HFF-Myc (cell line): ENCODE measurements at regions not wholly inside any gene's neighbourhood (a gene's known extent, or its start where the extent isn't known, plus 50 kb on each side); places are given as distances from the start of the nearest gene placed in this dataset.

Experiments used
- DNase-seq: peaks from one replicate; pipeline ENCODE4 v3.0.0-alpha.2; 2011; ENCODE audit warnings: low read depth; ENCODE audit errors: extremely low read depth
- H3K4me3 ChIP-seq: replicated peaks from 2 replicates; pipeline ENCODE4 v1.5.1; 2011; ENCODE audit warnings: low read depth, mild to moderate bottlenecking, control low read depth, low read length
- TF ChIP-seq, protein P1 (sequence below): IDR thresholded peaks from 2 replicates; pipeline ENCODE4 v1.5.1; 2012; ENCODE audit warnings: mild to moderate bottlenecking, low read depth, low read length, control low read depth; ENCODE audit errors: missing control alignments

DNA sequence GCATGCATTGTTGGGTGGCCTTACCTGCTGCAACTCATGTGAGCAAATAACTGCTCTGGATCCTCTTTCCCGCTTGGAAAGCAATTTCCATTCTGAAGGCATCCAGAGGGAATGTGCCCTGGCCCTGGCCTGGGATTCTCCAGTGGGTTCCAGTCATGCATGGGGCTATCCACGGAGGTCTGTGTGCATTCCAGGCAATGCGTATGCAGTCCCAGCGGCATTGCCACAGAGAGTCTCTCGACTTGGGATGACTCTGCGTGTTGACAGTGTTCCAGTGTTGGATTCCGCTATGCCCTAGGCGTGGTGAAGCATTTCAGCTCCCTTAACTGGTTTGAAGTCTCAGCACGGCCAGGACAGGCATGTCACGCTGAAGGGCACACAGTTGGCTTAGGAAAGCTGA is 113.9 kb downstream of the SNRPN start:
- TF ChIP-seq, protein P1, sequence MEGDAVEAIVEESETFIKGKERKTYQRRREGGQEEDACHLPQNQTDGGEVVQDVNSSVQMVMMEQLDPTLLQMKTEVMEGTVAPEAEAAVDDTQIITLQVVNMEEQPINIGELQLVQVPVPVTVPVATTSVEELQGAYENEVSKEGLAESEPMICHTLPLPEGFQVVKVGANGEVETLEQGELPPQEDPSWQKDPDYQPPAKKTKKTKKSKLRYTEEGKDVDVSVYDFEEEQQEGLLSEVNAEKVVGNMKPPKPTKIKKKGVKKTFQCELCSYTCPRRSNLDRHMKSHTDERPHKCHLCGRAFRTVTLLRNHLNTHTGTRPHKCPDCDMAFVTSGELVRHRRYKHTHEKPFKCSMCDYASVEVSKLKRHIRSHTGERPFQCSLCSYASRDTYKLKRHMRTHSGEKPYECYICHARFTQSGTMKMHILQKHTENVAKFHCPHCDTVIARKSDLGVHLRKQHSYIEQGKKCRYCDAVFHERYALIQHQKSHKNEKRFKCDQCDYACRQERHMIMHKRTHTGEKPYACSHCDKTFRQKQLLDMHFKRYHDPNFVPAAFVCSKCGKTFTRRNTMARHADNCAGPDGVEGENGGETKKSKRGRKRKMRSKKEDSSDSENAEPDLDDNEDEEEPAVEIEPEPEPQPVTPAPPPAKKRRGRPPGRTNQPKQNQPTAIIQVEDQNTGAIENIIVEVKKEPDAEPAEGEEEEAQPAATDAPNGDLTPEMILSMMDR: no peak
- no peak for DNase-seq
- H3K4me3 ChIP-seq: no peak overlapping the region

DNA sequence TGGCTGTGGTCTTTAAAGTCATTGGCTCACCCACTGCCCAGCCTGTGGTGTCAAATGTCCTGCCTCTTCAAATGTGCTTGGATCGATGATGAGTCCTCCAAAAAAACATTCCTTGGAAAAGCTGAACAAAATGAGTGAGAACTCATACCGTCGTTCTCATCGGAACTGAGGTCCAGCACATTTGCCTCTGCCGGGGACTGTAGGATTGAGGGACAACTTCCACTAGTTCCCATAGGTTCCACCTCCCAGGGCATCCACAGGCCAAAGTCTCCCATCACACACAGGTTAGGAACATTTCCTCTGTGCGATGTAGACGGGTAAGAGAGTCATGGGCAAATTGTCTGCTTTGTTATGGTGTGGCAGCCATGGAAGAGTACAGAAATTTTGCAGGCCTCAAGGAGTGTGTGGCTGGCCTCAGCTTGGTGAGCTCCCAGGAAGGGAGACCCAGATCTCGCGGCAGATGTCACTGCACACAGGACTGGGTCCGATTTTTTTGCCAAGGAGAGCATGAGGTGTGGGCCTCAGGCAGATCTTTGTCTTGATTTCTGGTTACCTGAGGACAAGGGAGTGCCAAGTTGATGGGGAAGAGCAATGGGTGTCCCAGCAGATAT is 115.7 kb downstream of the SNRPN start:
- no peak overlapping the region for H3K4me3 ChIP-seq
- TF ChIP-seq, protein P1: no peak
- DNase-seq: no peak

DNA sequence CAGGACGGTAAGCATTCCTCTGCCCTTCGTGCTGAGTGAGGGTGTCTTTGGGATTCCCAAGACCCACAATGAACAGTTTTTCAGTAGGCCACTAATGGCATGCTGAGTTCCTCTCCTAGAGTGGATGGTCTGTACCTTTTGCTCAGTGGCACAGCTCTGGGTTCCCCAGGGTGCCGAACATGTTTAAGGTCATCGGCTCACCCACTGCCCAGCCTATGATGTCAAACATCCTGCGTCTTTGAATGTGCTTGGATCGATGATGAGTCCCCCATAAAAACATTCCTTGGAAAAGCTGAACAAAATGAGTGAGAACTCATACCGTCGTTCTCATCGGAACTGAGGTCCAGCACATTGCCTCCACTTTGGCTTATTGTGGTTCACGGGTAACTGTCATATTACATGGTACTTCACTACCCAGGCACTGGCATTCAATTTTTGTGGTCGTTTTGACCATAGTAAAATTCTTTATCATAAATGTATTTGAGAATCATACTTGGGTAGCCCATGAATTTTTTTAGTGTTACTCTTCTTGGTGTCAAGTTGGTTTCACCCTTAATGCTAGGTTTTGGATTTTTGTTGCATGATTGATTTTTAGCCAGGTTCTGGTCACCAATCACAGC is 118.2 kb downstream of the SNRPN start:
- TF ChIP-seq, protein P1: no peak
- no peak overlapping the region for H3K4me3 ChIP-seq
- no peak for DNase-seq

DNA sequence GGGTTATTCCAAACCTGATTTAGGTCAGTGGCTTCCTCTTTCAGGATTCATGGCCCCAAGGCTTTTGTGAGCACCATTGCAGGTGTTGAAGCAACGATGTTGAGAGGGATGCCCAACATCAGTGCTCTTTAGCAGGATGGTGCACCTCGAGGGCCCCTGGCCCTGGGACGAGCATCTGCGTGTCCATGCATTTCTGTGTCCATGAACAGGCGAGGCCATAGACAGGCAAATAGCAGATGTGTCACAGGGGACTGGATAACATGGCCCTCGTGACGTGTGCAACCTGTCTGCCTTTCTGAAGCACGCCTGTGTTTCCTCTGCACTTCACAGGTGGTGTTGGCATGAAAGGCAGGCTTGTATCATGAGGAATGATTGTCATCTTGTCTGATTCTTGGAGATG is 132.3 kb downstream of the SNRPN start:
- TF ChIP-seq, protein P1: no peak
- H3K4me3 ChIP-seq: no peak overlapping the region
- DNase-seq: no peak

DNA sequence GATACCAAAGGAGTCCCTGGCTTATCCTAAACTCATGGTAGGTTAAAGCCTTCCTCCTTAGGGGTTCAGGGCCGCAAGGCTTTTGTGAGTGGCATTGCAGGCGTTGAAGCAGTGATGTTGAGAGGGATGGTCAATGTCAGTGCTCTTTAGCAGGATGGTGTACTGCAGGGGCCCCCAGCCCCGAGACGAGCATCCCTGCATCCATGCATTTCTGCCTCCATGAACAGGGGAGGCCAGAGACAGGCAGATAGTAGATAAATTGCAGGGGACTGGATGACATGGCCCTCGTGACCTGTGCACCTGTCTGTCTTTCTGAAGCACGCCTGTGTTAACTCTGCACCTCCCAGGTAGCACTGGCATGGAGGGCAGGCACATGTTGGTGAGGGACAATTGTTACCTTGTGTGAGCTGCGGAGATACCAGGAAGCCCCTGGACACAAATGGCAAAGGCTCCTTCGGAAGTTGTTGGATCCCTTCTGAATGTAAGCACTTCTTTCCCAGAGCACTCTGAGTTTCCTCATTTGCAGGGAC is 133.5 kb downstream of the SNRPN start:
- TF ChIP-seq, protein P1: no peak
- H3K4me3 ChIP-seq: no peak overlapping the region
- no peak for DNase-seq

DNA sequence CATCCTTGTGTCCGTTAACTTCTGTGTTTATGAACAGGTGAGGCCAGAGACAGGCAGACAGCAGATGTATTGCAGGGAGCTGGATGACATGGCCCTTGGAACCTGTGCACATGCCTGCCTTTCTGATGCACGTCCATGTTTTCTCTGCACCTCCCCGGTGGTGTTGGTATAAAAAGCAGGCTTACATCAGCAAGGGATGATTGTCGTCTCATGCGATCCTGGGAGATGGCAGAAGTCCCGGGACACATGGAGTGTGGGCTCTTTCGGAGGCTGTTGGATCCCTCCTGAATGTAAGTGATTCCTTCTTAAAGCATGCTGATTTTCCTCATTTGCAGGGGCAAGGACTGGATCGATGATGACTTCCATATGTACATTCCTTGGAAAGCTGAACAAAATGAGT is 134.8 kb downstream of the SNRPN start:
- DNase-seq: no peak
- H3K4me3 ChIP-seq: no peak overlapping the region
- TF ChIP-seq, protein P1: no peak
